Smooth muscle cell (in vitro differentiated cells): ENCODE measurements at regions not wholly inside any gene's neighbourhood (a gene's known extent, or its start where the extent isn't known, plus 50 kb on each side); places are given as distances from the start of the nearest gene placed in this dataset.
"Not testable (repeated sequence)": the region's sequence is repeated elsewhere in the genome, so short reads cannot be mapped to it uniquely, and the experiment has no call there.

ENCODE experiments used
- DNase-seq: peaks from one replicate; lab custom pipeline; 2025; ENCODE audit not compliant: unreplicated experiment; lab: John Stamatoyannopoulos, UW
- H2AFZ ChIP-seq: fragments of 200-600 bp; sonication (generic); 2 replicates; pipeline ENCODE4 v1.6.0; 2016; ENCODE audit warnings: antibody characterized with exemption, low read depth, mild to moderate bottlenecking
- H3F3A ChIP-seq: fragments of 200-600 bp; sonication (generic); 2 replicates; pipeline ENCODE4 v1.6.0; 2017; ENCODE audit warnings: antibody characterized with exemption, low read depth
- H3K27ac ChIP-seq: fragments of 200-600 bp; sonication (generic); 2 replicates; pipeline ENCODE4 v1.5.1; 2016; ENCODE audit warnings: low read depth, mild to moderate bottlenecking
- H3K27me3 ChIP-seq: fragments of 200-600 bp; sonication (generic); 2 replicates; pipeline ENCODE4 v1.6.1; 2016; ENCODE audit warnings: low read depth, mild to moderate bottlenecking
- H3K36me3 ChIP-seq: fragments of 200-600 bp; sonication (generic); 2 replicates; pipeline ENCODE4 v1.5.1; 2016; ENCODE audit warnings: low read depth
- H3K4me1 ChIP-seq: fragments of 200-600 bp; sonication (generic); 2 replicates; pipeline ENCODE4 v1.5.1; 2016; ENCODE audit warnings: low read depth
- H3K4me2 ChIP-seq: fragments of 200-600 bp; sonication (generic); 2 replicates; pipeline ENCODE4 v1.6.0; 2016; ENCODE audit warnings: mild to moderate bottlenecking
- H3K4me3 ChIP-seq: fragments of 200-600 bp; sonication (generic); 2 replicates; pipeline ENCODE4 v1.5.1; 2016; ENCODE audit warnings: mild to moderate bottlenecking
- H3K79me2 ChIP-seq: fragments of 200-600 bp; sonication (generic); 2 replicates; pipeline ENCODE4 v1.6.0; 2016; ENCODE audit warnings: low read depth, mild to moderate bottlenecking
- H3K9ac ChIP-seq: fragments of 200-600 bp; sonication (generic); 2 replicates; pipeline ENCODE4 v1.6.0; 2016; ENCODE audit warnings: low read depth
- H3K9me3 ChIP-seq: fragments of 200-600 bp; sonication (generic); replicated peaks from 2 replicates; pipeline ENCODE4 v1.5.1; 2016; ENCODE audit warnings: low read depth
- H4K20me1 ChIP-seq: fragments of 200-600 bp; sonication (generic); 2 replicates; pipeline ENCODE4 v1.6.0; 2016; ENCODE audit warnings: low read depth
- WGBS: methylation state at CpG from one replicate; pipeline ENCODE4 v1.1.7; 2016; ENCODE audit warnings: low lambda C conversion rate; 5-methylcytosine and 5-hydroxymethylcytosine counted together
- TF ChIP-seq, protein P1 (sequence below): fragments of 200-600 bp; sonication (generic); IDR thresholded peaks from 2 replicates; pipeline ENCODE4 v1.5.1; 2017; ENCODE audit warnings: borderline replicate concordance, mild to moderate bottlenecking, antibody characterized with exemption; ENCODE audit not compliant: insufficient read depth, poor library complexity, severe bottlenecking

- DNase-seq, H3K27ac ChIP-seq, H3K27me3 ChIP-seq, H3K4me2 ChIP-seq, H3F3A ChIP-seq, H4K20me1 ChIP-seq, H3K79me2 ChIP-seq, H3K4me3 ChIP-seq, H3K9ac ChIP-seq, H3K36me3 ChIP-seq, H2AFZ ChIP-seq, H3K4me1 ChIP-seq, H3K9me3 ChIP-seq: not testable (repeated sequence)
- WGBS: 64% methylated on average over 7 of the region's 7 CpGs
Observed at GRCh38 chr12:9411616-9412268, 196.0 kb downstream of the KLRB1 start.

DNA sequence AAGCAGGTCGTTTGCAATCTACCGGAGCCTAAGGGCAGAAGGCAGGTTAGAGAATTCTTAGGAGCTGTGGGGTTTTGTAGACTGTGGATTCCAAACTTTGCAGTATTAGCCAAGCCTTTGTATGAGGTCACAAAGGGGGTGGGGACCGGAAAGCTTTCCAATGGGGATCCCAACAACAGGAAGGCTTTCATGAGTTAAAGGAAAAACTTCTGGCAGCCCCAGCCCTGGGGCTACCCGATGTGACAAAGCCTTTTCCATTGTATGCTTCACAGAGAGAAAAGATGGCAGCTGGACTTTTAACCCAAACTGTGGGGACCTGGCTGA is 199.2 kb upstream of the PZP start:
- DNase-seq, H4K20me1 ChIP-seq, H3K4me2 ChIP-seq, H3K9me3 ChIP-seq, H3K27ac ChIP-seq, H3K4me1 ChIP-seq, H3K36me3 ChIP-seq, H3K4me3 ChIP-seq, H3K27me3 ChIP-seq, H3K9ac ChIP-seq, H2AFZ ChIP-seq, H3F3A ChIP-seq, H3K79me2 ChIP-seq: not testable (repeated sequence)
- WGBS: 52% methylated on average over 4 of the region's 4 CpGs

- TF ChIP-seq, protein P1, sequence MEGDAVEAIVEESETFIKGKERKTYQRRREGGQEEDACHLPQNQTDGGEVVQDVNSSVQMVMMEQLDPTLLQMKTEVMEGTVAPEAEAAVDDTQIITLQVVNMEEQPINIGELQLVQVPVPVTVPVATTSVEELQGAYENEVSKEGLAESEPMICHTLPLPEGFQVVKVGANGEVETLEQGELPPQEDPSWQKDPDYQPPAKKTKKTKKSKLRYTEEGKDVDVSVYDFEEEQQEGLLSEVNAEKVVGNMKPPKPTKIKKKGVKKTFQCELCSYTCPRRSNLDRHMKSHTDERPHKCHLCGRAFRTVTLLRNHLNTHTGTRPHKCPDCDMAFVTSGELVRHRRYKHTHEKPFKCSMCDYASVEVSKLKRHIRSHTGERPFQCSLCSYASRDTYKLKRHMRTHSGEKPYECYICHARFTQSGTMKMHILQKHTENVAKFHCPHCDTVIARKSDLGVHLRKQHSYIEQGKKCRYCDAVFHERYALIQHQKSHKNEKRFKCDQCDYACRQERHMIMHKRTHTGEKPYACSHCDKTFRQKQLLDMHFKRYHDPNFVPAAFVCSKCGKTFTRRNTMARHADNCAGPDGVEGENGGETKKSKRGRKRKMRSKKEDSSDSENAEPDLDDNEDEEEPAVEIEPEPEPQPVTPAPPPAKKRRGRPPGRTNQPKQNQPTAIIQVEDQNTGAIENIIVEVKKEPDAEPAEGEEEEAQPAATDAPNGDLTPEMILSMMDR: no peak
- H3K9me3 ChIP-seq: no peaks in the 10 kb centered on the region
- H2AFZ ChIP-seq: no peak overlapping the region
- no peaks in the 10 kb centered on the region for H3F3A ChIP-seq
- no peak overlapping the region for H3K9ac ChIP-seq
- no peaks in the 10 kb centered on the region for H3K79me2 ChIP-seq
- no peak overlapping the region for H3K4me3 ChIP-seq
- no peak for DNase-seq
- H3K27me3 ChIP-seq: no peaks in the 10 kb centered on the region
- H4K20me1 ChIP-seq: no peaks in the 10 kb centered on the region
- no peak overlapping the region for H3K27ac ChIP-seq
- WGBS: 54% methylated on average over 34 of the region's 46 CpGs
- H3K4me1 ChIP-seq: no peaks in the 10 kb centered on the region
- no peaks in the 10 kb centered on the region for H3K36me3 ChIP-seq
- H3K4me2 ChIP-seq: no peak overlapping the region
Observed at GRCh38 chr12:9406564-9407424, 198.6 kb upstream of the PZP start.

DNA sequence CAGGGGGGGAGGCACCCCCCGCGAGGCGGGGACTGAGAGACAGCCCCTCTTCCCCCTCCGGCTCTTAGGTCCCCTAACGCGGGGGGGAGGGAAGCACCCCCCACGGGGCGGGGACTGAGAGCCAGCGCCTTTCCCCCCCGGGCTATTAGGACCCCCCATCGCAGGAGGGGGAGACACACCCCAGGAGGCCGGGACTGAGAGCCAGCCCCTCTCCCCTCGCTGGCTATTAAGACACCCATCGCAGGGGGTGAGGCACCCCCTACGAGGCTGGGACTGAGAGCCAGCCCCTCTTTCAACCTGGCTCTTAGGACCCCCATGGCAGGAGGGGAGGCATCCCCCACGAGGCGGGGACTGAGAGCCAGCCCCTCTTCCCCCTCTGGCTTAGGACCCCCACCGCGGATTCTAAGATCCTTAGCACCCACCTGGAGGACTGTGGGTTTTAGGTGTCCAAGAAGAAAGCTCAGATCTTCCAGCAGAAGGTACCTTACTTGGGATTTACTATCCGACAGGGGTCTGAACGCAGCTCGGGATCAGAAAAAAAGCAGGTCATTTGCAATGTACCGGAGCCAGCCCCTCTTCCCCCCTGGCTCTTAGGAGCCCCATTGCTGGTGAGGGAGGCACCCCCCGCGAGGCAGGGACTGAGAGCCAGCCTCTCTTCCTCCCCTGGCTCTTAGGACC is 197.8 kb upstream of the PZP start:
- Histone ChIP-seq H3F3A (no peaks in the 10 kb centered on the region), H2AFZ (no peak overlapping the region), H3K4me1 (no peaks in the 10 kb centered on the region), H3K36me3 (no peaks in the 10 kb centered on the region), H4K20me1 (no peaks in the 10 kb centered on the region), H3K27me3 (no peaks in the 10 kb centered on the region), H3K79me2 (no peaks in the 10 kb centered on the region), H3K9me3 (no peaks in the 10 kb centered on the region), H3K4me3 (no peak overlapping the region), H3K4me2 (no peak overlapping the region), H3K27ac (no peak overlapping the region), H3K9ac (no peak overlapping the region)
- DNase-seq: no peak
- TF ChIP-seq, protein P1: no peak
- 60% methylated on average over 12 of the region's 25 CpGs for WGBS
